Panc1 (cell line): ENCODE measurements at regions not wholly inside any gene's neighbourhood (a gene's known extent, or its start where the extent isn't known, plus 50 kb on each side); places are given as distances from the start of the nearest gene placed in this dataset.

Experiments
- ATAC-seq: fragments of 200-7000 bp; cut with Tn5 transposase; 2 replicates; pipeline ENCODE4 v1.9.1; 2020; ENCODE audit warnings: mild to moderate bottlenecking, moderate library complexity
- BruUV-seq: library from RNA; stranded (reverse); fragments of 400-500 nt; replicated peaks from 2 replicates; lab custom pipeline; 2021; lab: Mats Ljungman, UMichigan
- CTCF ChIA-PET: fragments of 300-600 bp; sonication (Branson Sonifier 250); formaldehyde crosslinking; loops from one replicate; lab custom pipeline; 2022; ENCODE audit warnings: antibody characterized with exemption; lab: Charles Lee
- POLR2A ChIA-PET: fragments of 300-600 bp; sonication (Branson Sonifier 250); formaldehyde crosslinking; loops from one replicate; lab custom pipeline; 2022; ENCODE audit warnings: antibody characterized with exemption; lab: Charles Lee
- DNase-seq: peaks from one replicate; pipeline ENCODE4 v3.0.0-alpha.2; 2010; ENCODE audit warnings: low read depth, low spot score
- H3K27ac ChIP-seq: 2 replicates; pipeline ENCODE4 v1.5.1; 2011; ENCODE audit warnings: mild to moderate bottlenecking, low read length, inconsistent platforms
- H3K27me3 ChIP-seq: fragments of 200-500 bp; sonication (Bioruptor generic); 2 replicates; pipeline ENCODE4 v1.6.0; 2014; ENCODE audit warnings: low read length, inconsistent platforms; ENCODE audit not compliant: control insufficient read depth, insufficient read depth
- H3K36me3 ChIP-seq: fragments of 200-500 bp; sonication (Bioruptor generic); 2 replicates; pipeline ENCODE4 v1.5.1; 2014; ENCODE audit warnings: inconsistent platforms, mild to moderate bottlenecking, low read length, moderate library complexity; ENCODE audit not compliant: control insufficient read depth, insufficient read depth
- H3K4me1 ChIP-seq: 2 replicates; pipeline ENCODE4 v1.5.1; 2011; ENCODE audit warnings: inconsistent platforms, mild to moderate bottlenecking, low read length, moderate library complexity; ENCODE audit not compliant: control insufficient read depth, insufficient read depth
- H3K4me3 ChIP-seq, 2 experiments: 2 replicates each; pipeline ENCODE4 v1.5.1; 2011 to 2012; ENCODE audit warnings: low read depth in 2 of 2, low read length in 2 of 2, mild to moderate bottlenecking in 2 of 2, inconsistent platforms in 1 of 2, moderate library complexity in 1 of 2
- H3K9me3 ChIP-seq: fragments of 200-500 bp; sonication (Bioruptor generic); 2 replicates; pipeline ENCODE4 v1.5.1; 2014; ENCODE audit warnings: low read depth, mild to moderate bottlenecking, inconsistent platforms, low read length, moderate library complexity; ENCODE audit not compliant: control insufficient read depth, insufficient read depth
- CTCF ChIP-seq: fragments of 450-650 bp; IDR thresholded peaks from 2 replicates; pipeline ENCODE4 v1.5.1; 2017; ENCODE audit warnings: mild to moderate bottlenecking
- POLR2AphosphoS5 ChIP-seq: IDR thresholded peaks from 2 replicates; pipeline ENCODE4 v1.6.1; 2012; ENCODE audit warnings: mild to moderate bottlenecking, low read depth, low read length, moderate library complexity
- REST ChIP-seq, 2 experiments: IDR thresholded peaks; 2 replicates each; pipeline ENCODE4 v1.6.1; 2011 to 2012; ENCODE audit warnings: low read depth in 2 of 2, control low read depth in 1 of 2, low read length in 1 of 2, mild to moderate bottlenecking in 1 of 2, moderate library complexity in 1 of 2; ENCODE audit not compliant: insufficient read depth in 1 of 2
- SIN3A ChIP-seq: IDR thresholded peaks from 2 replicates; pipeline ENCODE4 v1.6.1; 2012; ENCODE audit warnings: low read depth, mild to moderate bottlenecking, low read length, moderate library complexity, borderline replicate concordance; ENCODE audit not compliant: insufficient read depth
- TCF7L2 ChIP-seq: IDR thresholded peaks from 2 replicates; pipeline ENCODE4 v1.6.1; 2011; ENCODE audit warnings: mild to moderate bottlenecking, low read depth, low read length, inconsistent platforms
- in situ Hi-C: cut with HindIII; loops from 2 replicates; pipeline ENCODE4 v1.10.0; 2016; ENCODE audit warnings: low sequenced_read_pairs, low pct_unique_long_range_greater_than_20kb
- intact Hi-C: fragments of 100-400 bp; cut with micrococcal nuclease; formaldehyde crosslinking; loops from one replicate; pipeline ENCODE4 v1.10.0; 2022; ENCODE audit not compliant: unreplicated experiment

GRCh38 chr4:3708611-3709010 lies 57.6 kb upstream of the ADRA2C start:
- H3K9me3 ChIP-seq: no peaks in the 10 kb centered on the region
- POLR2A ChIA-PET: no interaction called here
- BruUV-seq: no TSS peak

GRCh38 chr4:3708103-3708510 lies 58.1 kb upstream of the ADRA2C start:
- H3K36me3 ChIP-seq: no peaks in the 10 kb centered on the region
- POLR2A ChIA-PET: no interaction called here
- no peaks in the 10 kb centered on the region for H3K27me3 ChIP-seq
- intact Hi-C loops: no loop called here
- H3K4me3 ChIP-seq: no peak overlapping the region
- H3K27ac ChIP-seq: no peak overlapping the region
- CTCF ChIA-PET: no interaction called here
- no TSS peak for BruUV-seq
- no peak for ATAC-seq
- TF ChIP-seq REST (IDR thresholded peaks at IDR 0.05; ENCODE audit: insufficient read depth in 1 of 2, low read depth in 2 of 2, low read length in 1 of 2) (no peak), SIN3A (no peak), TCF7L2 (no peak), CTCF (no peak), POLR2AphosphoS5 (no peak)
- H3K9me3 ChIP-seq: no peaks in the 10 kb centered on the region
- in situ Hi-C loops: no loop called here
- H3K4me1 ChIP-seq: no peaks in the 10 kb centered on the region
- no peak for DNase-seq

More at GRCh38 chr4:3708611-3709010, 57.6 kb upstream of the ADRA2C start:
- Histone ChIP-seq H3K4me3 (no peak overlapping the region), H3K4me1 (no peaks in the 10 kb centered on the region), H3K27ac (no peak overlapping the region), H3K36me3 (no peaks in the 10 kb centered on the region), H3K27me3 (no peaks in the 10 kb centered on the region)
- DNase-seq (no peak), ATAC-seq (no peak)
- in situ Hi-C loops: no loop called here
- intact Hi-C loops: no loop called here
- no peak for TF ChIP-seq REST (IDR thresholded peaks at IDR 0.05; ENCODE audit: insufficient read depth in 1 of 2, low read depth in 2 of 2, low read length in 1 of 2)
- no peak for TF ChIP-seq CTCF
- no peak for TF ChIP-seq POLR2AphosphoS5
- TF ChIP-seq SIN3A: no peak
- TF ChIP-seq TCF7L2: no peak
- CTCF ChIA-PET: no interaction called here
